Gastroesophageal sphincter (tissue), 3 donors: ENCODE measurements at regions not wholly inside any gene's neighbourhood (a gene's known extent, or its start where the extent isn't known, plus 50 kb on each side); places are given as distances from the start of the nearest gene placed in this dataset.

ENCODE experiments used
- CTCF ChIP-seq, 4 experiments: fragments of 200-600 bp in 2 of 4; fragments of 450-650 bp in 2 of 4; sonication (generic) in 1 of 4; IDR thresholded peaks; one replicate each; pipeline ENCODE4 v1.5.1; 2017 to 2019; ENCODE audit warnings: antibody characterized with exemption in 4 of 4, mild to moderate bottlenecking in 2 of 4, moderate library complexity in 2 of 4
- POLR2AphosphoS5 ChIP-seq: sonication (generic); formaldehyde crosslinking; IDR thresholded peaks from one replicate; pipeline ENCODE4 v1.6.1; 2017; ENCODE audit warnings: antibody characterized with exemption

- TF ChIP-seq POLR2AphosphoS5 (no peak), CTCF (IDR thresholded peaks at IDR 0.05) (no peak)
Measured at GRCh38 chr14:48814562-48814961, 771.6 kb downstream of the RPS29 start.
